Body of pancreas (tissue), 4 donors: ENCODE measurements at regions not wholly inside any gene's neighbourhood (a gene's known extent, or its start where the extent isn't known, plus 50 kb on each side); places are given as distances from the start of the nearest gene placed in this dataset.

Experiments used
- ATAC-seq: fragments of 150-250 bp; one replicate; pipeline ENCODE4 v1.9.1; 2016
- DNase-seq, 4 donors: peaks; one replicate each; pipeline ENCODE4 v3.0.0-alpha.2; 2019
- H3K27ac ChIP-seq, 4 donors: fragments of 200-600 bp; sonication (generic); 1 replicate in 3 of 4; 2 replicates in 1 of 4; pipeline versions ENCODE4 v1.5.1 to v1.6.1; 2016 to 2019; ENCODE audit warnings: mild to moderate bottlenecking in 1 of 4, mixed read lengths in 1 of 4, moderate library complexity in 1 of 4
- H3K27me3 ChIP-seq, 2 donors: fragments of 200-600 bp; sonication (generic); one replicate each; pipeline ENCODE4 v1.6.0; 2016; ENCODE audit warnings: mild to moderate bottlenecking in 1 of 2
- H3K36me3 ChIP-seq, 2 donors: fragments of 200-600 bp; sonication (generic); replicated peaks in 1 of 2; 2 replicates each; pipeline ENCODE4 v1.5.1; 2016; ENCODE audit warnings: low read depth in 2 of 2; ENCODE audit not compliant: insufficient read depth in 1 of 2
- H3K4me1 ChIP-seq: fragments of 200-600 bp; sonication (generic); one replicate; pipeline ENCODE4 v1.6.0; 2016
- H3K4me3 ChIP-seq, 2 donors: fragments of 200-600 bp; sonication (generic); 1 replicate in 1 of 2; 2 replicates in 1 of 2; pipeline ENCODE4 v1.5.1; 2016 to 2019
- H3K9me3 ChIP-seq, 3 donors: fragments of 200-600 bp; sonication (generic); 1 replicate in 2 of 3; 2 replicates in 1 of 3; pipeline ENCODE4 v1.5.1; 2016
- CTCF ChIP-seq, 7 experiments: fragments of 450-650 bp in 4 of 7; fragments of 200-600 bp in 3 of 7; sonication (generic) in 3 of 7; IDR thresholded peaks; one replicate each; pipeline ENCODE4 v1.5.1; 2016 to 2019; ENCODE audit warnings: antibody characterized with exemption in 7 of 7
- POLR2A ChIP-seq, 3 donors: fragments of 450-650 bp; IDR thresholded peaks; one replicate each; pipeline ENCODE4 v1.6.1; 2016; ENCODE audit warnings: antibody characterized with exemption in 3 of 3, mild to moderate bottlenecking in 2 of 3
- WGBS, 2 donors: methylation state at CpG; one replicate each; pipeline ENCODE4 v1.1.5; 2017; 5-methylcytosine and 5-hydroxymethylcytosine counted together
- intact Hi-C: fragments of 100-400 bp; cut with DNase I; formaldehyde crosslinking; loops from one replicate; pipeline ENCODE4 v1.15.1; 2023

GRCh38 chr3:194852831-194853508, 167.3 kb downstream of the FAM43A start:
- WGBS, 2 donors, result 40 to 51% methylated on average over 12 to 16 of the region's 16 CpGs
- Histone ChIP-seq H3K4me3 (no peak overlapping the region), H3K9me3 (no peaks in the 10 kb centered on the region), H3K27ac (no peak overlapping the region), H3K36me3 (no peaks in the 10 kb centered on the region), H3K27me3 (no peaks in the 10 kb centered on the region), H3K4me1 (no peaks in the 10 kb centered on the region)
- intact Hi-C loops, result no loop called here
- peak in 2 of 4 donors; percentile 36 to 37 for DNase-seq
- ATAC-seq, result no peak
- TF ChIP-seq POLR2A (IDR thresholded peaks at IDR 0.05), result no peak
- no peak for TF ChIP-seq CTCF (IDR thresholded peaks at IDR 0.05)

- Histone ChIP-seq H3K36me3 (no peaks in the 10 kb centered on the region), H3K4me1 (no peaks in the 10 kb centered on the region), H3K27me3 (no peaks in the 10 kb centered on the region), H3K4me3 (no peak overlapping the region), H3K9me3 (no peaks in the 10 kb centered on the region), H3K27ac (no peak overlapping the region)
- 42 to 71% methylated on average over 4 of the region's 4 CpGs for WGBS, 2 donors
- intact Hi-C loops, result no loop called here
- TF ChIP-seq CTCF (IDR thresholded peaks at IDR 0.05) (no peak), POLR2A (IDR thresholded peaks at IDR 0.05) (no peak)
- no peak for ATAC-seq
- no peak for DNase-seq
Measured at GRCh38 chr3:194854206-194854605, 168.5 kb downstream of the FAM43A start.

GRCh38 chr3:194854659-194855390, 169.1 kb downstream of the FAM43A start:
- DNase-seq (no peak), ATAC-seq (no peak)
- intact Hi-C loops, result no loop called here
- no peak overlapping the region for H3K4me3 ChIP-seq
- no peak overlapping the region for H3K27ac ChIP-seq
- H3K27me3 ChIP-seq, result no peaks in the 10 kb centered on the region
- no peak for TF ChIP-seq CTCF (IDR thresholded peaks at IDR 0.05)
- no peak for TF ChIP-seq POLR2A (IDR thresholded peaks at IDR 0.05)
- no peaks in the 10 kb centered on the region for H3K36me3 ChIP-seq
- H3K4me1 ChIP-seq, result no peaks in the 10 kb centered on the region
- H3K9me3 ChIP-seq, result no peaks in the 10 kb centered on the region
- 66% methylated on average over 8 to 9 of the region's 9 CpGs for WGBS, 2 donors

- Histone ChIP-seq H3K4me1 (no peaks in the 10 kb centered on the region), H3K27me3 (no peaks in the 10 kb centered on the region), H3K27ac (no peak overlapping the region), H3K36me3 (no peaks in the 10 kb centered on the region), H3K4me3 (no peak overlapping the region), H3K9me3 (no peaks in the 10 kb centered on the region)
- 83% methylated on average over 6 to 7 of the region's 7 CpGs for whole genome bisulfite sequencing, 2 donors
- DNase-seq (no peak), ATAC-seq (no peak)
- TF ChIP-seq CTCF (IDR thresholded peaks at IDR 0.05) (no peak), POLR2A (IDR thresholded peaks at IDR 0.05) (no peak)
- intact Hi-C loops, result no loop called here
Measured at GRCh38 chr3:194856296-194856695, 170.6 kb downstream of the FAM43A start.
